A549 (cell line): ENCODE measurements at regions not wholly inside any gene's neighbourhood (a gene's known extent, or its start where the extent isn't known, plus 50 kb on each side); places are given as distances from the start of the nearest gene placed in this dataset.

ENCODE experiments used
- ATAC-seq, 2 experiments: fragments of 200-7000 bp in 1 of 2; fragments of >200 bp in 1 of 2; cut with Nextera tagmentation in 1 of 2; cut with Tn5 transposase in 1 of 2; 3 replicates each; pipeline versions ENCODE4 v1.8.0 to v1.9.1; 2018 to 2020; ENCODE audit warnings: mild to moderate bottlenecking in 1 of 2, moderate library complexity in 1 of 2
- CTCF ChIA-PET: fragments of 300-600 bp; sonication (Branson Sonifier 250); formaldehyde crosslinking; extraction: SDS; loops from one replicate; lab custom pipeline; 2021; ENCODE audit warnings: antibody characterized with exemption, inconsistent platforms; lab: Yijun Ruan, JAX
- POLR2A ChIA-PET: fragments of 350-600 bp; formaldehyde crosslinking; extraction: SDS; loops from one replicate; lab custom pipeline; 2021; ENCODE audit warnings: antibody characterized with exemption, inconsistent platforms; lab: Yijun Ruan, JAX
- DNase-seq, 2 experiments: peaks; one replicate each; pipeline versions ENCODE4 v3.0.0 to v3.0.0-alpha.2; 2011 to 2016; ENCODE audit warnings: low read depth in 1 of 2, low spot score in 1 of 2
- FAIRE-seq: peaks from 2 replicates; lab custom pipeline; 2011; peaks lifted over from hg19 to GRCh38; lab: Jason Lieb, UNC
- H3K27ac ChIP-seq, 2 experiments: fragments of >200 bp; sonication (Bioruptor Twin); formaldehyde crosslinking; 3 replicates each; pipeline ENCODE4 v1.5.1; 2016 to 2017
- H3K4me1 ChIP-seq: fragments of >200 bp; sonication (Bioruptor Twin); formaldehyde crosslinking; 3 replicates; pipeline ENCODE4 v1.6.1; 2016
- H3K4me2 ChIP-seq: fragments of >200 bp; sonication (Bioruptor Twin); formaldehyde crosslinking; 3 replicates; pipeline ENCODE4 v1.6.1; 2016
- H3K4me3 ChIP-seq: fragments of >200 bp; sonication (Bioruptor Twin); formaldehyde crosslinking; 3 replicates; pipeline ENCODE4 v1.5.1; 2016
- H3K9me3 ChIP-seq: fragments of >200 bp; sonication (Bioruptor Twin); formaldehyde crosslinking; 3 replicates; pipeline ENCODE4 v1.6.1; 2016
- CBX8 ChIP-seq: fragments of 200-600 bp; sonication (generic); IDR thresholded peaks from 2 replicates; pipeline ENCODE4 v1.6.1; 2016
- CEBPB ChIP-seq, 2 experiments: fragments of >200 bp in 1 of 2; sonication (Bioruptor Twin) in 1 of 2; formaldehyde crosslinking in 1 of 2; IDR thresholded peaks; 2 replicates each; pipeline ENCODE4 v1.6.1; 2012 to 2016
- EHMT2 ChIP-seq: fragments of 200-600 bp; sonication (generic); IDR thresholded peaks from 2 replicates; pipeline ENCODE4 v1.6.1; 2016; ENCODE audit warnings: antibody characterized with exemption, low read depth, mild to moderate bottlenecking, moderate library complexity
- FOSB ChIP-seq: fragments of 250-450 bp; sonication (Bioruptor Pico); IDR thresholded peaks from 2 replicates; pipeline ENCODE4 v1.5.0; 2020; ENCODE audit warnings: mild to moderate bottlenecking, moderate library complexity
- FOSL2 ChIP-seq, 2 experiments: fragments of 450-650 bp in 1 of 2; fragments of >200 bp in 1 of 2; sonication (Bioruptor Twin) in 1 of 2; formaldehyde crosslinking; IDR thresholded peaks; 2 replicates each; pipeline versions ENCODE4 v1.5.0 to v1.6.1; 2016 to 2020; ENCODE audit warnings: mild to moderate bottlenecking in 1 of 2, moderate library complexity in 1 of 2
- FOXS1 ChIP-seq: fragments of 250-450 bp; sonication (Bioruptor Pico); IDR thresholded peaks from 2 replicates; pipeline ENCODE4 v1.5.0; 2020; ENCODE audit warnings: mild to moderate bottlenecking, moderate library complexity
- GATA3 ChIP-seq: IDR thresholded peaks from 2 replicates; pipeline ENCODE4 v1.6.1; 2012; ENCODE audit warnings: borderline replicate concordance
- HOXA7 ChIP-seq: fragments of 250-450 bp; sonication (Bioruptor Pico); IDR thresholded peaks from 2 replicates; pipeline ENCODE4 v1.5.0; 2020; ENCODE audit warnings: mild to moderate bottlenecking, moderate library complexity
- JUNB ChIP-seq: fragments of >200 bp; sonication (Bioruptor Twin); formaldehyde crosslinking; IDR thresholded peaks from 2 replicates; pipeline ENCODE4 v1.6.1; 2016
- KDM1A ChIP-seq: fragments of 200-600 bp; sonication (generic); IDR thresholded peaks from 2 replicates; pipeline ENCODE4 v1.6.1; 2016; ENCODE audit warnings: low read depth, mild to moderate bottlenecking
- MAFK ChIP-seq: fragments of 450-650 bp; IDR thresholded peaks from 2 replicates; pipeline ENCODE4 v1.6.1; 2014; ENCODE audit not compliant: partially characterized antibody
- NFE2L2 ChIP-seq: fragments of 150-350 bp; conservative IDR thresholded peaks from 2 replicates; pipeline ENCODE4 v1.6.1; 2014; ENCODE audit warnings: low read length
- NPAS2 ChIP-seq: fragments of 250-450 bp; sonication (Bioruptor Pico); IDR thresholded peaks from 2 replicates; pipeline ENCODE4 v1.8.0; 2022; ENCODE audit warnings: mild to moderate bottlenecking, moderate library complexity, borderline replicate concordance
- RAD21 ChIP-seq, 2 experiments: fragments of >200 bp in 1 of 2; sonication (Bioruptor Twin) in 1 of 2; formaldehyde crosslinking in 1 of 2; IDR thresholded peaks in 1 of 2; conservative IDR thresholded peaks in 1 of 2; 2 replicates in 1 of 2; 3 replicates in 1 of 2; pipeline ENCODE4 v1.6.1; 2012 to 2018; ENCODE audit warnings: inconsistent platforms in 1 of 2
- RARB ChIP-seq: fragments of 250-450 bp; sonication (Bioruptor Pico); IDR thresholded peaks from 2 replicates; pipeline ENCODE4 v1.8.0; 2021; ENCODE audit warnings: mild to moderate bottlenecking, moderate library complexity
- RCOR1 ChIP-seq: fragments of 150-350 bp; IDR thresholded peaks from 2 replicates; pipeline ENCODE4 v1.6.1; 2014; ENCODE audit warnings: antibody characterized with exemption, low read length, low read depth
- RFX5 ChIP-seq: fragments of 450-650 bp; IDR thresholded peaks from 2 replicates; pipeline ENCODE4 v1.7.1; 2014; ENCODE audit warnings: antibody characterized with exemption, mild to moderate bottlenecking, moderate library complexity
- RNF2 ChIP-seq: fragments of 200-600 bp; sonication (generic); IDR thresholded peaks from 2 replicates; pipeline ENCODE4 v1.6.1; 2016; ENCODE audit warnings: low read depth, mild to moderate bottlenecking, antibody characterized with exemption, moderate library complexity, borderline replicate concordance
- SMC3 ChIP-seq: fragments of >200 bp; sonication (Bioruptor Twin); formaldehyde crosslinking; IDR thresholded peaks from 3 replicates; pipeline ENCODE4 v1.6.1; 2018; ENCODE audit warnings: inconsistent platforms
- SREBF2 ChIP-seq: fragments of 450-650 bp; IDR thresholded peaks from 2 replicates; pipeline ENCODE4 v1.6.1; 2014; ENCODE audit warnings: mild to moderate bottlenecking, moderate library complexity
- TFCP2L1 ChIP-seq: fragments of 250-450 bp; sonication (Bioruptor Pico); IDR thresholded peaks from 2 replicates; pipeline ENCODE4 v1.5.0; 2021; ENCODE audit warnings: mild to moderate bottlenecking
- ZC3H11A ChIP-seq: fragments of 450-650 bp; IDR thresholded peaks from 2 replicates; pipeline ENCODE4 v1.6.1; 2014; ENCODE audit warnings: antibody characterized with exemption, mild to moderate bottlenecking
- ZFP36 ChIP-seq: fragments of 450-650 bp; IDR thresholded peaks from 2 replicates; pipeline ENCODE4 v1.6.1; 2014; ENCODE audit warnings: borderline replicate concordance; ENCODE audit not compliant: partially characterized antibody
- ZSCAN20 ChIP-seq: fragments of 250-450 bp; sonication (Bioruptor Pico); IDR thresholded peaks from 2 replicates; pipeline ENCODE4 v1.8.0; 2022; ENCODE audit warnings: mild to moderate bottlenecking, moderate library complexity
- WGBS: methylation state at CpG from one replicate; pipeline ENCODE4 v1.1.6; 2017; ENCODE audit errors: missing lambda C conversion rate; 5-methylcytosine and 5-hydroxymethylcytosine counted together
- TF ChIP-seq, protein P1 (sequence below): fragments of 150-350 bp; IDR thresholded peaks from 2 replicates; pipeline ENCODE4 v1.6.1; 2014; ENCODE audit warnings: low read depth, mild to moderate bottlenecking, low read length
- TF ChIP-seq, protein P2 (sequence below): fragments of >200 bp; sonication (Bioruptor Twin); formaldehyde crosslinking; IDR thresholded peaks from 2 replicates; pipeline ENCODE4 v1.6.1; 2016
- TF ChIP-seq, protein P3 (sequence below): fragments of 450-650 bp; IDR thresholded peaks from 2 replicates; pipeline ENCODE4 v1.6.1; 2014; ENCODE audit warnings: antibody characterized with exemption
- TF ChIP-seq, protein P4 (sequence below): IDR thresholded peaks from 2 replicates; pipeline ENCODE4 v1.6.1; 2012; ENCODE audit warnings: low read depth, borderline replicate concordance

DNA sequence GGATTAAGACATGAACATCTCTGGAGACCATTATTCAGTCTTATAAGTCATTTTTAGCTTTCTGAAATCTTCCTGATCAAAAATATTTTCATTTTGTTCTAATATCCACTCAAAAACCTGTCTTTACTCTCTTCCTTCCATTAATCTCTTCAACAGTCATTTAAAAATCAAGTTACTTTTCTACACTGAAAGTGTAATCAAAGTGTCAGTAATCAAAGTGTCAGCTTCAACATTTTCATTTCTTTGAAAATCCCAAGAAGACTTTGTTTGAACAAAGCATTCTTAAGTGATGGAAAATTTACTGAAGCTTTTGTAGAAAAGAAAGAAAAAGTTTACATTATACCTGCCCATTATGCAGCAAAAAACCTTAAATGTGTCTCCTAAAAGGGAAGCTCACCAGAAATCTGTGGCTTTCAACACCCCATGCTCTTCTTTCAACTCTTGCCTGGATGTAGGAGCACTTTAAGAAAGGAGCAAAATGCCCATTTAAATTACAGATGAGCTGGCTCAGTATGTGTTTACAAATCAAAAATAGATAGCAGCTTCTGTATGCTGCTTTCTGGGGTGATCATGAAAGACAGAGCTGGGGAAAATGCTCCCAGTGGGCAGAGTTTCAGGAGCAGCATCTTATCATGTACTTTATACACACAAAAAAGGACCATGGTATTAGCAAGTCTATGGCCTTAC, 260.8 kb upstream of the NCAM2 start:
- TF ChIP-seq HOXA7 (no peak), RAD21 (conservative IDR thresholded peaks at IDR 0.05 in 1 of 2, IDR thresholded peaks at IDR 0.05 in 1 of 2) (no peak), RNF2 (no peak), EHMT2 (no peak), JUNB (no peak), RFX5 (no peak), RARB (CRISPR knock-in tag) (no peak), MAFK (no peak), ZFP36 (no peak), NFE2L2 (no peak), NPAS2 (no peak), ZSCAN20 (CRISPR knock-in tag) (no peak), FOSB (CRISPR knock-in tag) (no peak), SREBF2 (no peak), TFCP2L1 (no peak), KDM1A (no peak), GATA3 (no peak)
- TF ChIP-seq, protein P1, sequence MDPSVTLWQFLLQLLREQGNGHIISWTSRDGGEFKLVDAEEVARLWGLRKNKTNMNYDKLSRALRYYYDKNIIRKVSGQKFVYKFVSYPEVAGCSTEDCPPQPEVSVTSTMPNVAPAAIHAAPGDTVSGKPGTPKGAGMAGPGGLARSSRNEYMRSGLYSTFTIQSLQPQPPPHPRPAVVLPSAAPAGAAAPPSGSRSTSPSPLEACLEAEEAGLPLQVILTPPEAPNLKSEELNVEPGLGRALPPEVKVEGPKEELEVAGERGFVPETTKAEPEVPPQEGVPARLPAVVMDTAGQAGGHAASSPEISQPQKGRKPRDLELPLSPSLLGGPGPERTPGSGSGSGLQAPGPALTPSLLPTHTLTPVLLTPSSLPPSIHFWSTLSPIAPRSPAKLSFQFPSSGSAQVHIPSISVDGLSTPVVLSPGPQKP: no peak
- TF ChIP-seq, protein P2, sequence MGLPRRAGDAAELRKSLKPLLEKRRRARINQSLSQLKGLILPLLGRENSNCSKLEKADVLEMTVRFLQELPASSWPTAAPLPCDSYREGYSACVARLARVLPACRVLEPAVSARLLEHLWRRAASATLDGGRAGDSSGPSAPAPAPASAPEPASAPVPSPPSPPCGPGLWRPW: no peak
- TF ChIP-seq, protein P3, sequence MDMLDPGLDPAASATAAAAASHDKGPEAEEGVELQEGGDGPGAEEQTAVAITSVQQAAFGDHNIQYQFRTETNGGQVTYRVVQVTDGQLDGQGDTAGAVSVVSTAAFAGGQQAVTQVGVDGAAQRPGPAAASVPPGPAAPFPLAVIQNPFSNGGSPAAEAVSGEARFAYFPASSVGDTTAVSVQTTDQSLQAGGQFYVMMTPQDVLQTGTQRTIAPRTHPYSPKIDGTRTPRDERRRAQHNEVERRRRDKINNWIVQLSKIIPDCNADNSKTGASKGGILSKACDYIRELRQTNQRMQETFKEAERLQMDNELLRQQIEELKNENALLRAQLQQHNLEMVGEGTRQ: no peak
- no peak for ATAC-seq
- DNase-seq: no peak
- H3K4me2 ChIP-seq: no peak overlapping the region
- no peaks in the 10 kb centered on the region; the same call in 2 of the 3 replicates for H3K9me3 ChIP-seq
- ChIA-PET CTCF (no interaction called here), POLR2A (no interaction called here)
- FAIRE-seq: no peak
- H3K4me1 ChIP-seq: no peaks in the 10 kb centered on the region
- no peak overlapping the region for H3K27ac ChIP-seq
- H3K4me3 ChIP-seq: no peak overlapping the region

DNA sequence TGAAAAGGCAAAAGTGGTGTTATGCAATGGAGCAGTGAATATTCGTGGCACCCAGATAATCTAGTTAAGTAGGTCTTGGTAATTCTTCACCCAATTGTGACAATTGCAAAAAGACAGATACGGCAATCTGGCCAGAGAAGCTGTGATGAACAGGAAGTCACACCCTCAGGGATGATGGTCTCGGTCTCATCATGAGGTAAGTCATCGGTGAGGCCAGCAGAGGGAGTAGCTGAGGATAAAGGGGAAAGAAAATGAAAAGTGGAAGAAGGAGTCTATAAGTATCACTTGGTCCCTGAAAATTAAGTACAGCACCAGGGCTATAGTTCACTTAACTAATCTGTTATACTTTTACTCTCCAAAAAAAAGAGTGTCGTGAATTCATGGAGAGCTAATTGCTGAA, 258.8 kb upstream of the NCAM2 start:
- DNase-seq (no peak), ATAC-seq (no peak), FAIRE-seq (no peak)
- ChIA-PET CTCF (no interaction called here), POLR2A (no interaction called here)
- TF ChIP-seq NPAS2 (no peak), RCOR1 (no peak)
- 8% methylated on average over 5 of the region's 5 CpGs for WGBS
- no peak overlapping the region for H3K27ac ChIP-seq
- no peaks in the 10 kb centered on the region for H3K4me1 ChIP-seq
- H3K4me2 ChIP-seq: no peak overlapping the region
- no peak overlapping the region for H3K4me3 ChIP-seq
- H3K9me3 ChIP-seq: no peaks in the 10 kb centered on the region

DNA sequence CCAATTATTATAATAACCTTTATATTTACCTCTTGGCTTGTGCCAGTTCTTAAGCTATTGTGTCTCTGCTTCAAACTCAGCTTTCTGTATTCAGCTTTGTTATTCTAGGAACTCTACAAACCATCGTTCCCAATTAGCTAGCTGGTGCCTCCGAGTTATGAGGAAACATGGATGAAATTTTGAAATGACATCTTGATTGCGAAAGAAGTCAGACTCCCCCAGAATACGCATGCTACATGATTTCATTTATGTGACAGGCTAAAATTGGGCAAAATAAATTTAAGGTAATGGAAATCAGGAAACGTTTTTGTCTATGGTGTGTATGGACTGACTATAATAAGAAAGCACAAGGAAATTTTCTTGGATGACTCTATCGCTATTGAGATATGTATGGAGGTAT, 256.8 kb upstream of the NCAM2 start:
- no peak for TF ChIP-seq SMC3
- no peak for TF ChIP-seq ZC3H11A
- TF ChIP-seq NFE2L2: no peak
- TF ChIP-seq FOSL2 (IDR thresholded peaks at IDR 0.05): no peak
- TF ChIP-seq FOSL2 (CRISPR knock-in tag; IDR thresholded peaks at IDR 0.05): no peak
- TF ChIP-seq, protein P3: no peak
- TF ChIP-seq CEBPB (IDR thresholded peaks at IDR 0.05): no peak
- TF ChIP-seq CBX8: no peak
- TF ChIP-seq RCOR1: no peak
- TF ChIP-seq, protein P4, sequence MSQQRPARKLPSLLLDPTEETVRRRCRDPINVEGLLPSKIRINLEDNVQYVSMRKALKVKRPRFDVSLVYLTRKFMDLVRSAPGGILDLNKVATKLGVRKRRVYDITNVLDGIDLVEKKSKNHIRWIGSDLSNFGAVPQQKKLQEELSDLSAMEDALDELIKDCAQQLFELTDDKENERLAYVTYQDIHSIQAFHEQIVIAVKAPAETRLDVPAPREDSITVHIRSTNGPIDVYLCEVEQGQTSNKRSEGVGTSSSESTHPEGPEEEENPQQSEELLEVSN: no peak
- TF ChIP-seq FOXS1 (CRISPR knock-in tag): no peak
- ATAC-seq: no peak
- CTCF ChIA-PET: no interaction called here
- DNase-seq: no peak
- H3K4me2 ChIP-seq: no peak overlapping the region
- WGBS: 24% methylated on average over 6 of the region's 6 CpGs
- FAIRE-seq: no peak
- no peak overlapping the region for H3K27ac ChIP-seq
- POLR2A ChIA-PET: no interaction called here
- H3K4me1 ChIP-seq: no peaks in the 10 kb centered on the region
- H3K9me3 ChIP-seq: no peaks in the 10 kb centered on the region
- no peak overlapping the region for H3K4me3 ChIP-seq
